Endothelial cell of umbilical vein (primary cell): ENCODE measurements at regions not wholly inside any gene's neighbourhood (a gene's known extent, or its start where the extent isn't known, plus 50 kb on each side); places are given as distances from the start of the nearest gene placed in this dataset.

ENCODE experiments used
- BruUV-seq: library from RNA; stranded (reverse); fragments of 400-500 nt; replicated peaks from 2 replicates; lab custom pipeline; 2021; lab: Mats Ljungman, UMichigan
- CTCF ChIA-PET: fragments of 300-600, 350-600 bp; sonication (Branson Sonifier 250); formaldehyde crosslinking; loops from one replicate; lab custom pipeline; 2021; ENCODE audit warnings: antibody characterized with exemption, inconsistent platforms; lab: Charles Lee
- POLR2A ChIA-PET: fragments of 300-600, 350-600 bp; sonication (Branson Sonifier 250); formaldehyde crosslinking; loops from one replicate; lab custom pipeline; 2021; ENCODE audit warnings: antibody characterized with exemption, inconsistent platforms; lab: Charles Lee
- DNase-seq: peaks from one replicate; pipeline ENCODE4 v3.0.0-alpha.2; 2011; ENCODE audit warnings: low read depth, low spot score
- FAIRE-seq: peaks from 2 replicates; lab custom pipeline; 2011; peaks lifted over from hg19 to GRCh38; lab: Jason Lieb, UNC
- H2AFZ ChIP-seq: 2 replicates; pipeline ENCODE4 v1.6.0; 2012; ENCODE audit warnings: low read depth, low read length, control low read depth, inconsistent platforms
- H3K27ac ChIP-seq: 2 replicates; pipeline ENCODE4 v1.5.1; 2011; ENCODE audit warnings: low read depth, mild to moderate bottlenecking, control low read depth, low read length, moderate library complexity; ENCODE audit not compliant: insufficient read depth
- H3K27me3 ChIP-seq, 2 experiments: 2 replicates each; pipeline versions ENCODE4 v1.6.0 to v1.6.1; 2011; ENCODE audit warnings: low read length in 2 of 2, mixed read lengths in 1 of 2; ENCODE audit not compliant: control insufficient read depth in 2 of 2, insufficient read depth in 2 of 2
- H3K36me3 ChIP-seq, 2 experiments: 2 replicates in 1 of 2; 3 replicates in 1 of 2; pipeline ENCODE4 v1.5.1; 2011; ENCODE audit warnings: low read length in 2 of 2, mild to moderate bottlenecking in 1 of 2, moderate library complexity in 1 of 2; ENCODE audit not compliant: control insufficient read depth in 2 of 2, insufficient read depth in 2 of 2; ENCODE audit errors: extremely low read depth in 1 of 2
- H3K4me1 ChIP-seq: 3 replicates; pipeline ENCODE4 v1.5.1; 2011; ENCODE audit warnings: mild to moderate bottlenecking, low read length; ENCODE audit not compliant: control insufficient read depth, insufficient read depth; ENCODE audit errors: extremely low read depth
- H3K4me2 ChIP-seq: 2 replicates; pipeline ENCODE4 v1.6.1; 2011; ENCODE audit warnings: low read length, control low read depth, mixed read lengths; ENCODE audit not compliant: insufficient read depth
- H3K4me3 ChIP-seq, 3 experiments: fragments of 200-600 bp in 1 of 3; sonication (generic), shearing (Covaris generic) in 1 of 3; replicated peaks in 1 of 3; 2 replicates each; pipeline ENCODE4 v1.5.1; 2011 to 2016; ENCODE audit warnings: control low read depth in 3 of 3, low read length in 3 of 3, mild to moderate bottlenecking in 2 of 3, inconsistent platforms in 1 of 3, low read depth in 1 of 3, moderate library complexity in 1 of 3; ENCODE audit not compliant: insufficient read depth in 1 of 3
- H3K79me2 ChIP-seq: 2 replicates; pipeline ENCODE4 v1.6.0; 2012; ENCODE audit warnings: low read length, inconsistent platforms; ENCODE audit not compliant: control insufficient read depth, insufficient read depth
- H3K9ac ChIP-seq: replicated peaks from 2 replicates; pipeline ENCODE3; 2011; ENCODE audit warnings: low read length, control low read depth; ENCODE audit not compliant: insufficient read depth; ENCODE audit errors: extremely low read depth
- H3K9me1 ChIP-seq: replicated peaks from 3 replicates; pipeline ENCODE4 v1.6.0; 2011; ENCODE audit warnings: mild to moderate bottlenecking, low read length; ENCODE audit not compliant: control insufficient read depth, insufficient read depth; ENCODE audit errors: extremely low read depth
- H3K9me3 ChIP-seq: replicated peaks from 2 replicates; pipeline ENCODE4 v1.5.1; 2012; ENCODE audit warnings: low read length, inconsistent platforms; ENCODE audit not compliant: control insufficient read depth, insufficient read depth
- H4K20me1 ChIP-seq: replicated peaks from 2 replicates; pipeline ENCODE3; 2011; ENCODE audit warnings: mild to moderate bottlenecking, low read length; ENCODE audit not compliant: control insufficient read depth, insufficient read depth; ENCODE audit errors: extremely low read depth
- CTCF ChIP-seq, 2 donors: IDR thresholded peaks; 1 replicate in 1 of 2; 2 replicates in 1 of 2; pipeline ENCODE4 v1.5.1; 2011; ENCODE audit warnings: low read length in 2 of 2, mild to moderate bottlenecking in 2 of 2, moderate library complexity in 2 of 2, control low read depth in 1 of 2, inconsistent platforms in 1 of 2, low read depth in 1 of 2; ENCODE audit not compliant: insufficient read depth in 1 of 2; ENCODE audit errors: extremely low read depth in 1 of 2
- FOS ChIP-seq: IDR thresholded peaks from 2 replicates; pipeline ENCODE4 v1.6.1; 2011; ENCODE audit warnings: mild to moderate bottlenecking, low read length, moderate library complexity, borderline replicate concordance; ENCODE audit not compliant: insufficient read depth
- JUN ChIP-seq: IDR thresholded peaks from 2 replicates; pipeline ENCODE4 v1.6.1; 2011; ENCODE audit warnings: borderline replicate concordance, low read depth; ENCODE audit not compliant: insufficient read length, insufficient read depth
- MAX ChIP-seq: IDR thresholded peaks from 2 replicates; pipeline ENCODE4 v1.6.1; 2011; ENCODE audit not compliant: insufficient read depth, insufficient read length
- MYC ChIP-seq: IDR thresholded peaks from one replicate; pipeline ENCODE4 v1.6.1; 2011; ENCODE audit warnings: mild to moderate bottlenecking, low read depth, low read length
- POLR2AphosphoS5 ChIP-seq: IDR thresholded peaks from 2 replicates; pipeline ENCODE4 v1.6.1; 2012; ENCODE audit warnings: low read depth, mild to moderate bottlenecking, control low read depth, low read length, moderate library complexity; ENCODE audit not compliant: insufficient read depth
- dilution Hi-C: fragments of 300-500 bp; cut with MboI; formaldehyde crosslinking; loops from one replicate; pipeline ENCODE4 v1.15.0; 2019; ENCODE audit warnings: low sequenced_read_pairs; ENCODE audit not compliant: extremely low pct_ligation_motif_present
- intact Hi-C: fragments of 100-400 bp; cut with micrococcal nuclease; formaldehyde crosslinking; loops from one replicate; pipeline ENCODE4 v1.10.0; 2022

- H3K4me2 ChIP-seq, result no peak overlapping the region
- POLR2A ChIA-PET, result no interaction called here
- no peaks in the 10 kb centered on the region for H3K9me3 ChIP-seq
- no peaks in the 10 kb centered on the region for H3K9me1 ChIP-seq
- no peaks in the 10 kb centered on the region for H4K20me1 ChIP-seq
- no peaks in the 10 kb centered on the region for H3K27me3 ChIP-seq
- no peak for DNase-seq
- no TSS peak for BruUV-seq
- no peak overlapping the region for H2AFZ ChIP-seq
- dilution Hi-C loops, result no loop called here
- H3K36me3 ChIP-seq, result no peaks in the 10 kb centered on the region
- no peak overlapping the region for H3K4me3 ChIP-seq
- no peak for FAIRE-seq
- no peaks in the 10 kb centered on the region for H3K4me1 ChIP-seq
- no peak overlapping the region for H3K27ac ChIP-seq
- no peak for TF ChIP-seq MAX
- no peak for TF ChIP-seq FOS
- no peak for TF ChIP-seq JUN
- no peak for TF ChIP-seq POLR2AphosphoS5
- no peak for TF ChIP-seq CTCF (IDR thresholded peaks at IDR 0.05; ENCODE audit: extremely low read depth in 1 of 2, insufficient read depth in 1 of 2, low read depth in 1 of 2, low read length in 2 of 2)
- TF ChIP-seq MYC, result no peak
- H3K9ac ChIP-seq, result no peak overlapping the region
- CTCF ChIA-PET, result no interaction called here
- intact Hi-C loops, result no loop called here
- H3K79me2 ChIP-seq, result no peaks in the 10 kb centered on the region
Observed at GRCh38 chr14:30108975-30109700, 181.5 kb upstream of the PRKD1 start.
